Transverse colon (tissue), 4 donors: ENCODE measurements at regions not wholly inside any gene's neighbourhood (a gene's known extent, or its start where the extent isn't known, plus 50 kb on each side); places are given as distances from the start of the nearest gene placed in this dataset.

Source experiments
- DNase-seq: peaks from one replicate; pipeline ENCODE4 v3.0.0-alpha.2; 2019
- H3K27ac ChIP-seq, 4 donors: fragments of 200-600 bp; sonication (generic); 2 replicates each; pipeline ENCODE4 v1.5.1; 2016 to 2018; ENCODE audit warnings: inconsistent platforms in 4 of 4
- H3K27me3 ChIP-seq: fragments of 200-600 bp; sonication (generic); 2 replicates; pipeline ENCODE4 v1.5.1; 2017; ENCODE audit warnings: inconsistent platforms
- H3K36me3 ChIP-seq, 4 donors: fragments of 200-600 bp; sonication (generic); 2 replicates each; pipeline ENCODE4 v1.5.1; 2017 to 2019; ENCODE audit warnings: inconsistent platforms in 4 of 4
- H3K4me1 ChIP-seq, 4 donors: fragments of 200-600 bp; sonication (generic); 2 replicates each; pipeline ENCODE4 v1.5.1; 2017 to 2020; ENCODE audit warnings: inconsistent platforms in 4 of 4
- H3K4me3 ChIP-seq, 4 donors: fragments of 200-600 bp; sonication (generic); 1 replicate in 1 of 4; 2 replicates in 3 of 4; pipeline versions ENCODE4 v1.5.1 to v1.6.1; 2017 to 2019; ENCODE audit warnings: inconsistent platforms in 4 of 4
- H3K9me3 ChIP-seq, 2 donors: fragments of 200-600 bp; sonication (generic); 2 replicates each; pipeline ENCODE4 v1.5.1; 2017 to 2019; ENCODE audit warnings: inconsistent platforms in 2 of 2
- EP300 ChIP-seq: sonication (generic); formaldehyde crosslinking; IDR thresholded peaks from one replicate; pipeline ENCODE4 v1.6.1; 2017; ENCODE audit warnings: antibody characterized with exemption, low read depth
- POLR2A ChIP-seq: fragments of 450-650 bp; IDR thresholded peaks from one replicate; pipeline ENCODE4 v1.6.1; 2016; ENCODE audit warnings: antibody characterized with exemption, mild to moderate bottlenecking, moderate library complexity
- POLR2AphosphoS5 ChIP-seq, 3 donors: sonication (generic); formaldehyde crosslinking; IDR thresholded peaks; one replicate each; pipeline ENCODE4 v1.6.1; 2016; ENCODE audit warnings: antibody characterized with exemption in 3 of 3
- WGBS, 2 donors: methylation state at CpG; one replicate each; pipeline ENCODE4 v1.1.5; 2018; ENCODE audit warnings: low coverage in 1 of 2; 5-methylcytosine and 5-hydroxymethylcytosine counted together
- in situ Hi-C, 4 donors: fragments of 200-750 bp; cut with MboI; loops; one replicate each; pipeline versions ENCODE4 v1.15.0 to v1.15.1; 2017; ENCODE audit warnings: low sequenced_read_pairs in 3 of 4, low pct_ligation_motif_present in 1 of 4, low pct_unique_long_range_greater_than_20kb in 1 of 4
- intact Hi-C: fragments of 100-400 bp; cut with DNase I; formaldehyde crosslinking; loops from one replicate; pipeline ENCODE4 v1.15.1; 2023; ENCODE audit warnings: low total_unique reads
- TF ChIP-seq, protein P1 (sequence below), 5 experiments: fragments of 200-600 bp in 3 of 5; fragments of 450-650 bp in 2 of 5; sonication (generic) in 3 of 5; IDR thresholded peaks; 1 replicate in 2 of 5; 2 replicates in 3 of 5; pipeline ENCODE4 v1.5.1; 2016 to 2017; ENCODE audit warnings: antibody characterized with exemption in 5 of 5, inconsistent platforms in 3 of 5, mild to moderate bottlenecking in 2 of 5, moderate library complexity in 1 of 5

DNA sequence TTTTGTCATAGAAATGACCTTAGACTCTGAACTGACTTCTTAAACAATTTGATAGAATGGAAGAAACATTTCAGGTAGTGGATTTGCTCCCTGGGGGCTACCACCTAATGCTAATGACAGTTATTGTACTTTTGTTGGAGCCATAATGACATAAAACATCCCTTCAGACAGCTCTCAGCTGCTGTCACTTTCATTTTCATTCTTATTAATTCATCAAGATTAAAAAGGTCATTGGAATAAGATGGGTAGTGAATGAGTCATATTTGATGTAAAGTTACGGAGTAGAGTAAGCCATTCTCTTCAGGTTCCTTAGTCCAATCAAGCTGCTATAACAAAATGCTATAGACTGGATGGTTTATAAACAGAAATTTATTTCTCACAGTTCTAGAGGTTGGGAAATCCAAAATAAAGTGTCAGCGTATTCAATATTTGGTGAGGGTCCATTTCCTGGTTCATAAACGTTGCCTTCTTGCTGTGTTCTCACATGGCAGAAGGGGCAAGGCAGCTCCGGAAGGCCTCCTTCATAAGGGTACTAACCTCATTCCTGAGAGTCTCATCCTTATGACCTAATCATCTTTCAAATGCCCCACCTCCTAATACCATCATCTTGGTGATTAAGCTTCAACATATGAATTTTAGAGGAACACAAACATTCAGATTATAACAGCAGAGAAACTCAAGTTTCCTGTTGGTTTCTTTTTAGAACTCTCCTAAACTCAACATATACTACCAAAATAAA lies 268.5 kb downstream of the ARAP2 start:
- TF ChIP-seq POLR2A (no peak), POLR2AphosphoS5 (IDR thresholded peaks at IDR 0.05) (no peak), EP300 (no peak)
- TF ChIP-seq, protein P1, sequence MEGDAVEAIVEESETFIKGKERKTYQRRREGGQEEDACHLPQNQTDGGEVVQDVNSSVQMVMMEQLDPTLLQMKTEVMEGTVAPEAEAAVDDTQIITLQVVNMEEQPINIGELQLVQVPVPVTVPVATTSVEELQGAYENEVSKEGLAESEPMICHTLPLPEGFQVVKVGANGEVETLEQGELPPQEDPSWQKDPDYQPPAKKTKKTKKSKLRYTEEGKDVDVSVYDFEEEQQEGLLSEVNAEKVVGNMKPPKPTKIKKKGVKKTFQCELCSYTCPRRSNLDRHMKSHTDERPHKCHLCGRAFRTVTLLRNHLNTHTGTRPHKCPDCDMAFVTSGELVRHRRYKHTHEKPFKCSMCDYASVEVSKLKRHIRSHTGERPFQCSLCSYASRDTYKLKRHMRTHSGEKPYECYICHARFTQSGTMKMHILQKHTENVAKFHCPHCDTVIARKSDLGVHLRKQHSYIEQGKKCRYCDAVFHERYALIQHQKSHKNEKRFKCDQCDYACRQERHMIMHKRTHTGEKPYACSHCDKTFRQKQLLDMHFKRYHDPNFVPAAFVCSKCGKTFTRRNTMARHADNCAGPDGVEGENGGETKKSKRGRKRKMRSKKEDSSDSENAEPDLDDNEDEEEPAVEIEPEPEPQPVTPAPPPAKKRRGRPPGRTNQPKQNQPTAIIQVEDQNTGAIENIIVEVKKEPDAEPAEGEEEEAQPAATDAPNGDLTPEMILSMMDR (IDR thresholded peaks at IDR 0.05), result no peak
- Histone ChIP-seq H3K4me1 (no peaks in the 10 kb centered on the region), H3K27ac (no peak overlapping the region), H3K4me3 (no peak overlapping the region), H3K9me3 (no peaks in the 10 kb centered on the region), H3K36me3 (no peaks in the 10 kb centered on the region), H3K27me3 (no peaks in the 10 kb centered on the region)
- intact Hi-C loops (no loop called here), in situ Hi-C loops (no loop called here)
- 66 to 74% methylated on average over 4 of the region's 4 CpGs for WGBS, 2 donors
- no peak for DNase-seq

DNA sequence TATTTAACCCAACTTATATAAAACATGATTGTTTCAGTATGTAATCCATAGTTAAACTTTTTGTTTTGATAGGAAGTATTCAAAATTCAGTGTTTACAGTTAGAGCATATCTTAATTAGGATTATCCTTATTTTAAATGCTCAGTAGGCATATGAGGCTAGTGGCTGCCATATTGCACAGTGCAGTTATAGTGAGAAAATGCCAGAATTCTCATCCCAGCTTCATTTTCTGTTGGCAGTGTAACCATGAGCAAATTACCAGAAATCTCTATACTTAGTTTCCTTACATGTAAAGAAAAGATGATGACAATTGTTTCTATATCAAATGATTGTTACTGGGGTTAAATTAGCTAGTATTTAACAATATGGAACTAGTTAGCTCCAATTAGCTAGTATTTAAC lies 265.8 kb downstream of the ARAP2 start:
- intact Hi-C loops (no loop called here), in situ Hi-C loops (no loop called here)
- Histone ChIP-seq H3K4me3 (no peak overlapping the region), H3K27ac (no peak overlapping the region), H3K36me3 (no peaks in the 10 kb centered on the region), H3K9me3 (no peaks in the 10 kb centered on the region), H3K27me3 (no peaks in the 10 kb centered on the region), H3K4me1 (no peaks in the 10 kb centered on the region)
- no peak for DNase-seq
- TF ChIP-seq POLR2A (no peak), POLR2AphosphoS5 (IDR thresholded peaks at IDR 0.05) (no peak), EP300 (no peak)
- TF ChIP-seq, protein P1 (IDR thresholded peaks at IDR 0.05), result no peak

DNA sequence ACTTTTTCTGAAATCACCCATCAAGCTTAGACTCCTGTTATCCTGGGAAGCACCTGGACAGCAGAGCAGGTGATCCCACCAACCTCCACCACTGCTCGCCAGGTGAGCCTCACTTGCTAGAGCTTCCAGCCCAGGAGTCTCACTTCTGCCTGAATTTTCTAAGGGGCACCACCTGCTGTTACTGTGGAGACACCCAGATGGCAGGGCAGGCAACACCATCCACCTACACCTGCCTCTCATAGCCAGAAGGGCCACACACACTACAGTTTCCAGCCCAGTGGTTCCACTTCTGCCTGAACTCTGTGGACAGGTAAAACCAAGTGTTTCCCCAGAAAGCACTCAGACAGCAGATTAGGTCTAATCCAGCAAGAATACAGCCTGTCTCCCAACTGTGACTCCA lies 262.0 kb downstream of the ARAP2 start:
- TF ChIP-seq EP300 (no peak), POLR2A (no peak), POLR2AphosphoS5 (IDR thresholded peaks at IDR 0.05) (no peak)
- TF ChIP-seq, protein P1 (IDR thresholded peaks at IDR 0.05), result no peak
- no peaks in the 10 kb centered on the region for H3K4me1 ChIP-seq
- H3K27me3 ChIP-seq, result no peaks in the 10 kb centered on the region
- no peak overlapping the region for H3K4me3 ChIP-seq
- H3K27ac ChIP-seq, result no peak overlapping the region
- H3K9me3 ChIP-seq, result no peaks in the 10 kb centered on the region
- intact Hi-C loops, result no loop called here
- WGBS, 2 donors, result 90% methylated on average over 1 of the region's 1 CpG; no CpG with 5 or more reads in 1 of the 2 donors
- no peak for DNase-seq
- in situ Hi-C loops, result no loop called here
- no peaks in the 10 kb centered on the region for H3K36me3 ChIP-seq

DNA sequence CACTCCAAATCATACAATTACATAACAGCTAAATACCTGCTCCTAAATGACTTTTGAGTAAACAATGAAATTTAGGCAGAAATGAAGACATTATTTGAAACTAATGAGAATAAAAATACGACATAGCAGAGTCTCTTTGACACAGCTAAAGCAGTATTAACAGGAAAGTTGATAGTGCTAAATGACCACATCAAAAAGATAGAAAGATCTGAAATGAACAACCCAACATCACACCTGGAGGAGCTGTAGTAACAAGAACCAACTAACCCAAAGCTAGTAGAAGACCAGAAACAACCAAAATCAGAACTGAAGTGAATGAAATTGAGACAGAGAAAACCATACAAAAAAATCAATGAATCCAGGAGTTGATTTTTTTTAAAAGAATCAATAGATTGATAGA lies 257.8 kb downstream of the ARAP2 start:
- H3K27me3 ChIP-seq, result no peaks in the 10 kb centered on the region
- H3K27ac ChIP-seq, result no peak overlapping the region
- H3K4me3 ChIP-seq, result no peak overlapping the region
- H3K36me3 ChIP-seq, result no peaks in the 10 kb centered on the region
- in situ Hi-C loops, result no loop called here
- H3K4me1 ChIP-seq, result no peaks in the 10 kb centered on the region
- DNase-seq, result no peak
- intact Hi-C loops, result no loop called here
- TF ChIP-seq EP300, result no peak
- no peak for TF ChIP-seq POLR2AphosphoS5 (IDR thresholded peaks at IDR 0.05)
- TF ChIP-seq, protein P1 (IDR thresholded peaks at IDR 0.05), result no peak
- TF ChIP-seq POLR2A, result no peak
- peaks cover 4 to 6% of the 10 kb centered on the region in 2 donors for H3K9me3 ChIP-seq
- WGBS, 2 donors, result 54 to 69% methylated on average over 1 of the region's 1 CpG
